Cardiac fibroblast (primary cell): ENCODE measurements at regions not wholly inside any gene's neighbourhood (a gene's known extent, or its start where the extent isn't known, plus 50 kb on each side); places are given as distances from the start of the nearest gene placed in this dataset.
A peak's percentile ranks its signal among the peaks of the same experiment; 100 is the strongest.

Experiments
- DNase-seq, 2 donors: peaks; one replicate each; pipeline versions ENCODE4 v3.0.0 to v3.0.0-alpha.2; 2010; ENCODE audit warnings: low read depth in 2 of 2
- H3K4me3 ChIP-seq, 2 donors: replicated peaks in 1 of 2; 1 replicate in 1 of 2; 2 replicates in 1 of 2; pipeline ENCODE4 v1.5.1; 2011; ENCODE audit warnings: low read depth in 2 of 2, low read length in 2 of 2, mild to moderate bottlenecking in 2 of 2, moderate library complexity in 1 of 2
- CTCF ChIP-seq: IDR thresholded peaks from one replicate; pipeline ENCODE4 v1.5.1; 2011; ENCODE audit warnings: low read depth, mild to moderate bottlenecking, low read length, inconsistent platforms

- no peak for DNase-seq
- no peak for TF ChIP-seq CTCF
- H3K4me3 ChIP-seq = no peak overlapping the region
These were observed 68.3 kb upstream of the COL8A1 start for GRCh38 chr3:99570061-99570460.

GRCh38 chr3:99568663-99569335 is 69.6 kb upstream of the COL8A1 start:
- DNase-seq = no peak
- no peak for TF ChIP-seq CTCF
- H3K4me3 ChIP-seq = no peak overlapping the region

GRCh38 chr3:99565331-99565730 is 73.1 kb upstream of the COL8A1 start:
- DNase-seq = no peak
- TF ChIP-seq CTCF = no peak
- no peak overlapping the region for H3K4me3 ChIP-seq

- no peak for TF ChIP-seq CTCF
- H3K4me3 ChIP-seq = no peak overlapping the region
- DNase-seq = peak; percentile 22 to 72
These were observed 75.3 kb upstream of the COL8A1 start for GRCh38 chr3:99562990-99563607.

GRCh38 chr3:99562138-99562537 is 76.3 kb upstream of the COL8A1 start:
- TF ChIP-seq CTCF = no peak
- DNase-seq = peak; percentile 49 to 63
- no peak overlapping the region for H3K4me3 ChIP-seq

GRCh38 chr3:99561056-99561455 is 77.3 kb upstream of the COL8A1 start:
- TF ChIP-seq CTCF = no peak
- no peak overlapping the region for H3K4me3 ChIP-seq
- DNase-seq = no peak
